HG02763 (cell line): ENCODE measurements at regions not wholly inside any gene's neighbourhood (a gene's known extent, or its start where the extent isn't known, plus 50 kb on each side); places are given as distances from the start of the nearest gene placed in this dataset.
A peak's percentile ranks its signal among the peaks of the same experiment; 100 is the strongest.
"Not testable (repeated sequence)": the region's sequence is repeated elsewhere in the genome, so short reads cannot be mapped to it uniquely, and the experiment has no call there.

ENCODE experiments used
- ATAC-seq: cut with Tn5 transposase; IDR thresholded peaks from one replicate; pipeline ENCODE4 v1.9.1; 2021; ENCODE audit warnings: mild to moderate bottlenecking, moderate library complexity; ENCODE audit not compliant: unreplicated experiment

- ATAC-seq: no peak
Observed at GRCh38 chr5:87183896-87184295, 83.8 kb upstream of the RASA1 start.

DNA sequence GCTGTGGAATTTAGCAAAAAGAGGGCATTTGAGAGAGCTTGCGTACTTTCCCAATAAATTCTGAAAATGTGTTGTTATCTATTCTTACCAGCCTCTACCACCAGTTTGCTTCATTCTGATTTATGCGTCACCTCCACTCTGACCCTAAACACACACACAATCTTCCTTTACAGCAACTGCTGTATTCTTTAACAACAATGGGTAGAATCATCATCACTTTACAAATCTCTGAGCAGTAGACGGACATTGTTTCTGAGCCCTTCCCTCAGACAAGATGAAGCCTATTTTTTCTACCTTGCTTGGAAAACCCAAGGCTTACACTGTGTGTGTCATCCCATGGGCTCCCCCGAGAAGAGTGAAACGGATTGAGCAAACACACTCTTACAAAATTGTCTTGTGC lies 83.1 kb upstream of the RASA1 start:
- ATAC-seq: no peak

DNA sequence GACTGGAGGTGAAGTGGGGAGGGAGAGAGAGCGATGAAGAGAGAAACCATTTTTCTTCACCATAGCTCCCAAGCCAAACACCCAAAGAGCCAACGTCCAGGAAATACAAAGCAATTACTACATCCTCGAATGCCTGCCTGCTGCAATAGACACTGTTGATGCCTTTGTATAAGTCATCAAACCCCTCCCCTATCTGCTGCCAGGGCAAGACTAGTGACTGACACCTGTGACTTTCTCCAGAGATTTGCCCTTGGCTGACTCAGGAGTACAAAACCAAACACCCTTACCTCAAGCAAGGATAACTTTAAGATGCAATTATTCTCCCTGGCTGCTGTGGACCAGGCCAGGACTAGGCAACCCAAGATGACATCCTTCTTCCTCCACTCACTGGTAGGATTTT lies 81.8 kb upstream of the RASA1 start:
- no peak for ATAC-seq

- no peak for ATAC-seq
Observed at GRCh38 chr5:87188391-87188790, 79.3 kb upstream of the RASA1 start.

DNA sequence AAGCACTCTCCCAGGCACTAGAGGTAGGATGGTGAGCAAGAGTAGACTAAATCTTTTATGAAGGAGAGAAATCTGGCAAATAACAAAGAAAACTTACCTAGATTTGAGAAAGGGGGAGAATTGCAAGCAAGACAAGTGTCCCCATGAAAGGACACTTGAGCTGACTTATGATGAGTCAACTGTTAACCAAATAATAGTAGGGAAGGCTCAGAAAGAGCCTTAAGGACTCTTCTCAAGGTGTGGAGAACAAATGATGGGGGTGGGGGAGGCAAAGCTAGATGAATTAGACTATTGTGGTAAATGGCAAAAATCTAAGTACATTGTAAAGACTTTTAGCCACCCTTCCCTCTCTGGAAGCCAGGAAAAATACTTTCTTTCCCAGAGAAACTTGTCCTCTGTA lies 77.6 kb upstream of the RASA1 start:
- ATAC-seq: no peak

DNA sequence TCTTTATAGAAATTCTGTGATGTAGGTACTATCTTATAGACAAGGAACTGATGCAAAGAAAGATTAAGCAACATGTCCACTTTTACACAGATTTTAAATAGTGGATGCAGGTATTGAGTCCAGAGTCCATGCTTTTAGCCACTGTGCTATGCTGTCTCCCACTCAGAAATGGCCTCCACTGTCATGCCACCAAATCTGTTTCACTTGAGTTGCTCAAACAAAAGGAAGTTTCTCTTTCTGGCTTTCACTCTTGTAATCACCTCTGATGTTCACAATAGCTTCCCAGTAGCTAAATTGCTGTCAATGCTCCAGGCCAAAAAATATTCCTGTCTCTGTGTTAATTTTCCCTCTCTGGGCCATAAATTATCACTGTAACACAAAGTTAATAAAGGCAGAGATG lies 77.0 kb upstream of the RASA1 start:
- ATAC-seq: no peak

GRCh38 chr5:87191645-87192044 lies 76.0 kb upstream of the RASA1 start:
- no peak for ATAC-seq

GRCh38 chr5:87195104-87195591 lies 72.5 kb upstream of the RASA1 start:
- ATAC-seq: peak; percentile 65

DNA sequence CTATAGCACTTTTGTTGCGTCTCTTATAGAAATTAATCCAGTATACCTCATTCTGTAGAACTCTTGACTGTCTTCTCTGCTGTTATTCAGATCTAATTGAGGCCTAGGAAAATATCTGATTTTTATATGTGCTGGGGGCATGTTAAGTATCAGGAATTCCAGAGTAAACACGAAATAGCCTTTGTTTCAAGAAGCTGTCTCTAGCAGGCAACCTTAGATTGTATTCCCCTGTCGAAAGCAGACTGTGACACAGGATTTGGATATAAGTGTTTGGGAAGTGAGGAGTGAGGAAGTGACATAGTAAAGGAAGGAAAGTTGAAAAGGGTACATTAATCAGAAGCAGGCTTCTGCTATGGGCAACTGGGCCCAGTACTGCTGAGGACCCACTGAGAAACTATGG lies 72.1 kb upstream of the RASA1 start:
- ATAC-seq: no peak

GRCh38 chr5:87198010-87198409 lies 69.7 kb upstream of the RASA1 start:
- ATAC-seq: no peak

GRCh38 chr5:87199246-87199645 lies 68.4 kb upstream of the RASA1 start:
- ATAC-seq: not testable (repeated sequence)

DNA sequence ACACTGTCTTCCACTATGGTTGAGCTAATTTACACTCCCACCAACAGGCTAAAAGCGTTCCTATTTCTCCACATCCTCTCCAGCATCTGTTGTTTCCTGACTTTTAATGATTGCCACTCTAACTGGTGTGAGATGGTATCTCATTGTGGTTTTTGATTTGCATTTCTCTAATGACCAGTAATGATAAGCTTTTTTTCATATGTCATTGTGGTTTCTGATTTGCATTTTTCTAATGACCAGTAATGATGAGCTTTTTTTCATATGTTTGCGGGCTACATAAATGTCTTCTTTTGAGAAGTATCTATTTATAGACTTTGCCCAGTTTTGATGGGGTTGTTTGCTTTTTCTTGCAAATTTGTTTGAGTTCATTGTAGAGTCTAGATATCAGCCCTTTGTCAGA lies 68.0 kb upstream of the RASA1 start:
- not testable (repeated sequence) for ATAC-seq

- no peak for ATAC-seq
Observed at GRCh38 chr5:87210076-87210475, 57.6 kb upstream of the RASA1 start.

GRCh38 chr5:87210743-87211142 lies 56.9 kb upstream of the RASA1 start:
- ATAC-seq: no peak

GRCh38 chr5:87211676-87212075 lies 56.0 kb upstream of the RASA1 start:
- ATAC-seq: no peak

DNA sequence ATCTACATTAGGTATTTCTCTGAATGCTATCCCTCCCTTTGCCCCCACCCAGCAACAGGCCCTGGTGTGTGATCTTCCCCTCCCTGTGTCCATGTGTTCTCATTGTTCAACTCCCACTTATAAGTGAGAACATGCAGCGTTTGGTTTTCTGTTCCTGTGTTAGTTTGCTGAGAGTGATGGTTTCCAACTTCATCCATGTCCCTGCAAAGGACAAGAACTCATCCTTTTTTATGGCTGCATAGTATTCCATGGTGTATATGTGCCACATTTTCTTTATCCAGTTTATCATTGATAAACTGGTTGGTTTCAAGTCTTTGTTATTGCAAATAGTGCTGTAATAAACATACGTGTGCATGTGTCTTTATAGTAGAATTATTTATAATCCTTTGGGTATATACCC lies 55.5 kb upstream of the RASA1 start:
- not testable (repeated sequence) for ATAC-seq

DNA sequence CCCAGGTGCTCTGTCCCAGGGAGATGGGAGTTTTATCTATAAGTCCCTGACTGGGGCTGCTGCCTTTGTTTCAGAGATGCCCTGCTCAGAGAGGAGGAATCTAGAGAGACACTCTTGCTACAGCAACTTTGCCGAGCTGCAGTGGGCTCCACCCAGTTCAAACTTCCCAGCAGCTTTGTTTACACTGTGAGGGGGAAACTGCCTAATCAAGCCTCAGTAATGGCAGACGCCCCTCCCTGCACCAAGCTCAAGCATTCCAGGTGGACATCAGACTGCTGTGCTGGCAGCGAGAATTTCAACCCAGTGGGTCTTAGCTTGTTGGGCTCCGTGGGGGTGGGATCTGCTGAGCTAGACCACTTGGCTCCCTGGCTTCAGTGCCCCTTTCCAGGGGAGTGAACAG lies 50.2 kb upstream of the RASA1 start:
- not testable (repeated sequence) for ATAC-seq
